AG04450 (cell line): ENCODE measurements at regions not wholly inside any gene's neighbourhood (a gene's known extent, or its start where the extent isn't known, plus 50 kb on each side); places are given as distances from the start of the nearest gene placed in this dataset.

Source experiments
- CTCF ChIA-PET: fragments of 300-600, 350-600 bp; formaldehyde crosslinking; extraction: SDS; loops from one replicate; lab custom pipeline; 2022; ENCODE audit warnings: antibody characterized with exemption, inconsistent platforms; lab: Charles Lee
- POLR2A ChIA-PET: fragments of 350-600 bp; formaldehyde crosslinking; extraction: SDS; loops from one replicate; lab custom pipeline; 2021; ENCODE audit warnings: antibody characterized with exemption, inconsistent platforms; lab: Yijun Ruan, JAX
- DNase-seq: peaks from one replicate; pipeline ENCODE4 v3.0.0-alpha.2; 2011; ENCODE audit warnings: low read depth, low spot score
- H3K27ac ChIP-seq: one replicate; pipeline ENCODE4 v1.5.1; 2012; ENCODE audit warnings: low read depth, low read length, control low read depth
- H3K27me3 ChIP-seq: one replicate; pipeline ENCODE4 v1.6.0; 2012; ENCODE audit warnings: low read length; ENCODE audit not compliant: control insufficient read depth, insufficient read depth
- H3K4me3 ChIP-seq: 2 replicates; pipeline ENCODE4 v1.5.1; 2011; ENCODE audit warnings: mild to moderate bottlenecking, low read depth, low read length, control low read depth
- H3K9me3 ChIP-seq: 2 replicates; pipeline ENCODE4 v1.5.1; 2012; ENCODE audit warnings: low read length; ENCODE audit not compliant: control insufficient read depth, insufficient read depth
- CTCF ChIP-seq: IDR thresholded peaks from 2 replicates; pipeline ENCODE4 v1.5.1; 2011; ENCODE audit warnings: low read depth, low read length, control low read depth, inconsistent platforms

GRCh38 chr12:103172447-103173112 is 215.1 kb downstream of the ASCL1 start:
- no peak for DNase-seq
- Histone ChIP-seq H3K9me3 (peaks cover 7% of the 10 kb centered on the region), H3K27me3 (no peaks in the 10 kb centered on the region), H3K27ac (no peak overlapping the region), H3K4me3 (no peak overlapping the region)
- POLR2A ChIA-PET: no interaction called here
- no peak for TF ChIP-seq CTCF
- CTCF ChIA-PET: no interaction called here

DNA sequence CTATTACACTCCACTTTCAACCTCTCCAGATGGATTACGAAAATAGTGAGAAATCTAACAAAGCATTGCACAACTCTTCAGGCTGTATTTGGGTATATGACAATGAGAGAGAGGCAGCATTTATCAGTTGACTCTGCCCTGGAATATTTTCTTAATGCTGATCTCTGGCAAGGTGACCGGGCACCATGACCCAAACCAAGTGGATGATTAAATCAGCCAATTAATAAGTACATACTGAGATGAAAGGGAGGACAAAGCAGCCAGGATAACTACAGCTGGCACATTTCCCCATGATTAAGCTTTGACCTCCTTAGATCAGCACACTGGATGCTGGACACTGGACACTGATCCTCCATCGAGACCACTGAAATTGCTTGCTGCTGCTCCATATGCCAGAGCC is 218.2 kb downstream of the ASCL1 start:
- TF ChIP-seq CTCF: no peak
- POLR2A ChIA-PET: no interaction called here
- CTCF ChIA-PET: no interaction called here

DNA sequence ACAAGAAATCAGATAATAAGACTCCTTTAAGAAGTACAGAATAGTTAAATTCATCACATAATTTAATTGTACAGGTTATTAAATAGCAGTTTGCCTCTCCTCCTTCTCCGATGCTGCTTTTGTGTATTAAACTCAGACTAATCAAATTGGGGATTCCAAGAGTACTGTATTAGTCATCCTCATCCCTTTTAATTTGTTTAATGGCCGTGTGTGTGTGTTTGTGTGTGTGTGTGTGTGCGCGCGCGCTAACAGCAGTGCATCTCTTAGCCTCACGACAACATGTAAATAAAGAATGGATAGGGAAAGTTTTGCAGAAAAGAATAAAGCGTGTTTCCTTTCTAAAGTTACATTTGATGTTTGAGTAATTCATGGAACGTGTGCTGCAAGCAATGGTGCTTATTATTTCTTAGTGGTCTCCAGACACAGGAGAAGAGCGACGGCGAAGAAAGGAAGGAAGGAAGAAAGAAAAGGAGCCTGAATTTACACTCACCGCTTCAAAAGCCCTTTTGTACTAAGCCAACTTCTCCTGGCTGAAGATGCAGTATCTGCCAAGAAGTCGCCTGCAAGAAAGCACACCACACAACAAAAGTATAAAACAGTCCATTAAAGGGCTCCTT is 220.3 kb downstream of the ASCL1 start:
- Histone ChIP-seq H3K27me3 (no peaks in the 10 kb centered on the region), H3K9me3 (peaks cover 13% of the 10 kb centered on the region), H3K4me3 (no peak overlapping the region), H3K27ac (no peak overlapping the region)
- ChIA-PET CTCF (no interaction called here), POLR2A (no interaction called here)
- no peak for TF ChIP-seq CTCF
- DNase-seq: no peak

More for the DNA sequence above, 218.2 kb downstream of the ASCL1 start:
- Histone ChIP-seq H3K27ac (no peak overlapping the region), H3K27me3 (no peaks in the 10 kb centered on the region), H3K9me3 (peaks cover 13% of the 10 kb centered on the region), H3K4me3 (no peak overlapping the region)
- DNase-seq: no peak

DNA sequence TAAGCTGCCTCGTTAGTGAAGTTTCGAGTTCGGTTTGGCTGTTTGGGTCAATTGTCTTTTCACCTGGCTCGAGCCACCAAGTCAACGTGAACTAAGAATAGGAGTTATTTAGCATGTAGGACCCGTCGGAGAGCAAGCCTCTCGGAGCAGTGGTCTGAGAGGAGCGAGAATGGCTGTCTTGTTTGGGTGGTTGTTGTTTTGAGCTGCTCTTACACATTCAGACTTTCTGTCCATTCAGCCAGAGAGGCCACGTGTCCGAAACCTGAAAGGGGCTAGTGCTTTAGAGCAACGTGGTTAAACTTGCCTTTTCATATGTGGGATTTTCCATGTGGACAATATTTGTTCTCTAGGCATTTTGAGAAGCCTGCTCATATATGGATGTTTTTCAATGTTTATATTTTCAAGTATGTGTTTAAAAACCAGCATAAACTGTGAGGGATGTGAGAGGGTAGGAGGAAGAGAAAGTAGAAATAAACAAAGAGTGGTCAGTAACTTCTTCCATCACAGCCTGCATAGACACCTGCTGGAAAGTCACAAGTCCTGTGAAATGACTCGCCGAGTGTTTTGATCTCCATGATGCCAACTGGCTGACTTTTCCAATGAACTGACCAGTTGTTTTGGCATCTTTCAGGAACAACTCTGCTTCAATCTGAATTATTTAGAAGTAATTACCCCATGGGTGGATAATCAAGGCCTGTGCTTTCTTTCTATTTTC is 221.0 kb downstream of the ASCL1 start:
- CTCF ChIA-PET: no interaction called here
- H3K4me3 ChIP-seq: no peak overlapping the region

More for the DNA sequence above, 221.0 kb downstream of the ASCL1 start:
- peaks cover 13% of the 10 kb centered on the region for H3K9me3 ChIP-seq
- POLR2A ChIA-PET: no interaction called here
- H3K27ac ChIP-seq: no peak overlapping the region
- TF ChIP-seq CTCF: no peak
- H3K27me3 ChIP-seq: no peaks in the 10 kb centered on the region
- DNase-seq: no peak
